Fibroblast of peridontal ligament (primary cell): ENCODE measurements at regions not wholly inside any gene's neighbourhood (a gene's known extent, or its start where the extent isn't known, plus 50 kb on each side); places are given as distances from the start of the nearest gene placed in this dataset.
A peak's percentile ranks its signal among the peaks of the same experiment; 100 is the strongest.
"Not testable (repeated sequence)": the region's sequence is repeated elsewhere in the genome, so short reads cannot be mapped to it uniquely, and the experiment has no call there.

Source experiments
- DNase-seq: peaks from one replicate; pipeline ENCODE4 v3.0.0-alpha.2; 2010; ENCODE audit errors: extremely low read depth

DNA sequence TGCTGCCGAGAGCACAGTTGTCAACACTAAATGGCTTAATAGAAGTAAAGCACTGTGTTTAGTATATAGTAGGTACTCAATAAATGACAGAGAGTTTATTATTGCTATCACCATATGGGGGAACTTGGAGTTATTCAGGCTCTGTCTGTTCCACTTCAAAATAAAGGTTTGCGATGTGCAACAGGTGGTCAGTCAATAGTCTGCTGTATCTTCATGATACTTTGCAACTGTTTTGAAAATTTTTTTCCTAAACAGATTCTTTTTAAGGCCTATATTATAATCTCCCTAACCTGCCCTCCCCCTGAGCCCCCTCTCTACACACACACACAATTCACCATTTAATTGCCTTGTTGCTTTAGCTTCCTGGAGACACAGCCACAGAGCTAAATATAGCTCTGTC, 164.7 kb upstream of the NR2F2 start:
- DNase-seq: no peak

DNA sequence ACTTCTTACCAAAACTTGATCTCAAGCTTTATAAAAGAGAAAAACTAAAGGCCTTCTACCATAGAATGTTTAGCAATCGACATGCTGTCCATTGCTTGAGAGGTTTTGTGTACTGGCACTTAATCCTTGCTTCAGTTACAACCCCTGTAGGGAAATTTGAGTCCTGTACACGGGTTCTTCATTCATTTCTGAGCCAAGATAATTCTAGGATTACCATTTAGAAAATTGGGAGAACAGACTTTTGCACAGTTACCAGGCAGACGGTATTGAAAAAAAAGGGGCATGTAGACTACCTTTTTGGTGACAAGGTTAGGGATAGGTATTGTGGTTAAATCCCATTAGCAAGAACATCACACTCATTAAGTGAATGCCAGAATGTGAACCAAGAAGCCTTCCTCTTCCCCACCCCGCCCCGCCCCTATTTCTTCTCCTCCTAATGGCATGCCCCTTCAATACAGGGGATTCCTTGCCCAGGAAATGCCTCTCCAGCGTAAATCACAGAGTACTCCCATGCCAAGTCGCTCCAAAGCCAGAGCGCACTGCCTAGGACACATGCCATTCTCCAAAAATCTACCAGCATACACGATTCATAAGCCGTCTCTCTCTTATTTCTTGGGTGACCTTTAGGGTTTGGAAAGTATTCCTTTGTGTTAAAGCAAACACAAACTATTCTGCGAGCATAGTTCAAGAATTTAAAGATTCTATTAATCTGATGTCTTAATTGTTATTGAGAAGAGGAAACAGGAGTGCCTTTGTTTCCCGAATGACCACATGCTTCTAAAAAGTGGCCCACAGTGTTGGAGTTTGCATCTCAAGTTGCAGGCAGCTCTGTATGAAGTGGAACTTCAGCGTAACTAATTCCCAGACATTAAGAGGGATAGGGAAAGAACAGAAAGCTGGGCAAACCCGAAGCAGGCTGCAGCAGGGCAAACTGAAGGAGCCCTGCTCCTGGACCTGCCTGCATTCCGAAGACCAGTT, 164.0 kb upstream of the NR2F2 start:
- no peak for DNase-seq

DNA sequence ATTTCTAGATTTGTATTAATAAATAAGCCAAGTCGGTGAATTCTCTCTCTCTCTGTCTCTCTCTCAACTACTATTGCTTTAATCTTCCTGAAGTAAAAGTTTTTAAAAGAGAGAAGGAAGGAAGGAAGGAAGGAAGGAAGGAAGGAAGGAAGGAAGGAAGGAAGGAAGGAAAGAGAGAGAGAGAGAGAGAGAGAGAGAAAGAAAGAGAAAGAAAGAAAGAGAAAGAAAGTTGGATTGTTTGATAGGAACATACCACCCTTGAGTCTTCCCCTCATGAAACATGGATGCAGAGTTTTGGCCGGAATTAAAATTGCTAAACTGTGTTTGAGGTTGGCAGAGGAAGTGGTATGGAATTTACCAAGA, 159.9 kb upstream of the NR2F2 start:
- not testable (repeated sequence) for DNase-seq

DNA sequence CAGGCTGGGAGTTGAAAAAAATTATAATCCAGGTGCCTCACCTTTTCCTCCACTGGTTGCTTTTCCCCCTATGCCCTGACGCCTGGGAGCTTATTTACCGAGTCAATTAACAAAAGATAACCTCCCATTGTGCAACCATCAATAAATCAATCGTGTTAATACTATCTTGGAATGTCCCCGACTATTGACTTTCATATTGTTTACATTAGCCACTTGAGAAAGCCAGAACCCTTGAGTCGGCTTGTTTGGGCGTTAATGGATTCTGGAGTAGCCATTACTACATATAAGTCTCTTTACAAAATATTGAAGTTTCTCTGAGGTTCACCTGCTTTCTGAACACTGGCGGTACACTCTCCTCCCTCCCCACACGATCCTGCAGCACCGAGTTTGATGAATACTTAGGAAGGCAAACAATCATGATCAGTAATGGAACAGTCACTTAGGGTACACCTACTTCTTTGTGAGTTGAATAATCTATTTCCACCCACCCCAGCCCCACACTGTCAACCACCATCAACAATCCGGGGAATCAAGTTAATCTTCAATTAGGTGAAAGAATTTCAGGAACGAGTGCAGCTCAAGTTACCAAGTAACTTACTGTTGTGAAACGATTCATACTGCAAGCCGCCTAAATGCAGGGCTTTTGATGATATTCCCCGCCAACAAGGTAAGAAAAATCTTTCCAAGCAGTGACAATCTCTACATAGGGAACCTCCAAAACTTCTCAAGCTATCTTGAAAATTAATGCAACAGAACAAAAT, 159.3 kb upstream of the NR2F2 start:
- no peak for DNase-seq

DNA sequence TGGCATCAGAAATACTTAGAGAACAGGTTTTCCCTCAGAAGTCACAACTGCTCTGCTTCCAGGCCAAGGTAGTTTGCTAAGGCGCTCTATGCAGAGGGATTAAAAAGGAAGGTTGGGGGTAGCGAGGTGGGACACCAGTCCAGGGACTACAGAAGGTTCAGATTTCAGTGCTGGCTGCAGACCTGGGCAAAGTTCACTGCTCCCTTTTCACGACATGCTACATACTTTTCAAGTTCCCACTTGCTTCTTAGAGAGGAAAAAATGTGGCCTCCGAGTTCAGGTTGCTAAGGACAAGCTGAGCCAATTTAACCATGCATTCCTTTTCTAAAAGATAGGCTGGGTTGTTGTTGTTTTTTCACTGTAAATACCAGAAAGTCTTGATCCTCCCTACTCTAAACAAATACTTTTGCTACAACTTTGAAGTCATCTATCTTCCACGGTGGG, 158.6 kb upstream of the NR2F2 start:
- no peak for DNase-seq

DNA sequence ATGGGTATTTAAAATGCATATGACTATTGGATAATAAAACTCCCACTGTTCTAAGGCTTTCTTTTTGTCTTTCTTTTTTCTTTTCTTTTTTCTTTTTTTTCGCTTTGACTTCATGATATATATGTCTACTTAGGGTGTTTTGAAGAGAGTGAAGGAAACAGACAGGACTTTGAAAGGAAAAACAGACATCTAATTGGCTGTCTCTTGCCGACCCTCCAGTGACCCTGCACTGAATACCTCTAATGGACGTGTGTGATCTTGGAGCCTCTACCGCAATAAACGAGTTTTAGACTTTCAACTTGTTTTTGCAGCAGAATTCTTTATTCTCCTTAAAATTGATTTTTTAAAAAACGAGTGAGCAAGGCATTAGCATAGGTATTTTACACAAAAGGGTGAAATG, 158.1 kb upstream of the NR2F2 start:
- no peak for DNase-seq

DNA sequence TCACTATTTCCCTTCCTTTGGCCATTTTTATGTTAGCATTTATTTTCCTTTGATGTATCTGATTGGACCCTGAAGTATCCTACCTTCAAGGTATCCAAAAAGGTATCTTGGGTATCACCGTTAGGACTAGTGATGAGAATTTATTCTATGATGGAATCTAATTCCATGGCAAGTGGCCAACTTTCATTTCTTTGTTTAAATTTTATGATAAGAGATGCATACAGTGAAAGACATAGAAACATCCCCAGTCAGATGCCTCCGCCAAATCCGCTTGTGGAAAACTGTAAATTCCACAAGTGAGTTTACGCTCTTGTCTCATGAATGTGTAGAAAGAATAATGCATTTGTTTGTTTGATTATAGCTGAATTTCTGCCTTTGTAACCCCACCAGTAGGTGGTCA, 153.7 kb upstream of the NR2F2 start:
- no peak for DNase-seq

DNA sequence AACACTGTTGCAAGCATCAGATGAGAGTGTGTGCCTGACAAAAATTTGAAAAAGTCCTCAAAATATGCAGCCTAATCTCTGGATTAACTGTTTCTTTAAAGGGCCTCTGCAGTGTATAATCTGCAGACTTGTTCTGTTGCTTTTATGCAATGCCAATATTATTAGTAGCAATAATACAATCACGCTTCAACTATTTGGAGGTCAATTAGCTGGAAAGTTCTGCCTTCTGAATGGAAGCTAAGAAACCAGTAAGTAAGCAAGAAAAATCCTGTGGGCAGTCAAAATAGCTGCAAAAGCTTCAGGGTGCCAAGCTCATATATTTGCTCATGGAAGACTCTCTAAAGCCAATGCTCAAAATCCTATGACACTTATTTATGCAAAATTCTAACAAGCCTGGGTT, 153.2 kb upstream of the NR2F2 start:
- DNase-seq: no peak

DNA sequence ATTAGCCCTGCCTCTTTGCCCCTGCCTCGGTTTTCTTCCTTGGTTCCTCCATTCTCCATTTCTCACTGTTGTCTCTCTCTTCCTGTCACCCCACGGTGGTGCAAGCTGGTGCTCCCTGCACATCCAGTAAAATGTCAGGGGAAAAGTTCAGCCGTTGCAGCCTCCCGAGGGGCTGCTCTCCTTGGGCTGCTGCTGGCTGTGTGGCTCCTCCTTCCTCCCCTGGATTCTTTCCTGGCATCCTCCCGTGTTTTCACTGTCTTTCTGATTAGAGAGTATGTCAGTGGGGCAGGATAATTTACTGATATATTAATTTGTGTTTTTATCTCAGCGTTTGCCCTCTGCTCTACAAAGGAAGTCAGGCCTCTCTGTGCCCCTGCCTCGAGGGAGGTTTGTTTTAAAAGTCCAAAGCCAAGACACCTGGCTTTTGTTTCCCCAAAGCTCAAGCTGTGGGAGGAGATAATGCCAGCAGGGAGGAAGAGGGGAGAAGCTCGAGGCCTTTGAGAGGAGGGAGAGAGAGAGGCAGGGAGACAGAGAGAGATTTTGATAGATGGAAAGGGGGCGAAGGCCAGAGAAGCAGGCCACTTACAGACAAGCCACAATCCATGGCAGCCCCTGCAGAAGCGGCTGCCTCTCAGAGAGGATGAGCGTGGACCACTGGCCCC, 150.3 kb upstream of the NR2F2 start:
- DNase-seq: no peak

DNA sequence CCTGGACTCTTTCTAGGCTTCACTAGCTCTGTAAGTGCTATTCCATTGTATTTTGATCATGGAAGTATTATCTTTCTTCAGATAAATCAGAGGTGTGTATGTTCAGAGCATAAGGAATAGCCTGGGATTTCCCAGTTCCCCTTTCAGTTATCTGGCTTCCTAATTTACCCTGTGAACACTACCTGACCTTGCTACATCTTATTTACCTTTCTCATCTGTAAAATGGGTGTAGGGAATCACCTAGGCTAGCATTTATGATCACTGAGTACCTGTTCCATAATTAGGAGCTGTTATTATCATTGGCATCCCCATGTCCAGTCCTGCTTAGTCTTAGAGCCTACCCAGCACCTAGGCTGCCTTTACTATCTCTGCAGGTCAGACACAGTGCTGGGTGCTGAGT, 149.3 kb upstream of the NR2F2 start:
- no peak for DNase-seq

DNA sequence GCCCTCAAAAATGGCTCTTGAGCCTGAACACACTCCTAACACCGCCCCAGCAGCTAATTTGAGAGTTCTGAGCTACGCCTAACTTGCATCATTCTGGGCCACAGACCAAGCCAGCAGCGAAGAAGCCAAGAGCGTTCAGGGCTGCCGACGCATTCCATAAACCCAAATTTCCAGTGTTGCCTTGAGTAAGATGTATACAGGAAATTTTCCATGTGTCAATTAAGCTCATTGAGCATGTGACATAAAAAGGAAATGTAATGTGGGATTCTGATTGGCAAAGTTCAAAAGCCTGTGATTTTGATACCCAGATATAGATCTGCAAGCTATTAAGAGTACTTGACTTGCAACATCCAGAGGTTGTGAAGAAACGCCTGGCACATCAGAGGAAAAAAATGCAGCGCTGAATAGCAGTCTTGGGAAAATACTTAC, 148.6 kb upstream of the NR2F2 start:
- DNase-seq: peak; percentile 99

DNA sequence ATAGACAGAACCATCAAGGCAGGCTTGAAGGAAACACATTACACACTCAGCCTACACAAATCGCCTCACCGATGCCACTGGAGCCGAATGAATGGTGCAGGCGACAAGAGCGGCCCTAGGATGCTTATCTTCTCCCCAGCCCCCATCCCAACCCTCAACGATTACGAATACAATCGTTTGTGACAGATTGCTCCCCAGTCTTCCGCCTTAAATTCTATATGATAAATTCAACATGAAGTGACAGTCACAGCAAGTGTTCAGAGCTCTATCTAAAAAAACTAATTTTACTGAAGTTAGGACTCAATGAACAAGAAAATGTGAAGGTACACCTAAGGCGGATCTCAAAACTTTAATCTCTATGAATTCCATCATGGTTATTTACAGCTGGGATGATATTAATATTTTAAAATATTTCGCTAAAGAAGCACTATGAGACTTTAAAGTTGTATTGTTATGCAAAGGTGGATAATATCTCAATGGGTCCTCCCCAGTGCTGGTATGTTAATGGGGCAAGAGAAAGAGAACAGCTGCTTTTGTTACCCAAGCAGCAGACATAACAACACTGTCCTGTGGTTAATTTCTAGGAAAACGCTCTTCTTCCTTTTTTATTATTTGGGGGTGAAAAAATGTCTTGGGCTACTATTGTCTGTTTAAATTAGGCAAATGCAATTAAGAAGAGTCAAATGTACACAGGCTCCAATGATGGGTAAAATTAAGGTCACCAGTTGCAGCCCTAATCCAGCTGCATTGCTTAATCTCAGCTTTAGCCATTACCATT, 147.6 kb upstream of the NR2F2 start:
- DNase-seq: no peak

DNA sequence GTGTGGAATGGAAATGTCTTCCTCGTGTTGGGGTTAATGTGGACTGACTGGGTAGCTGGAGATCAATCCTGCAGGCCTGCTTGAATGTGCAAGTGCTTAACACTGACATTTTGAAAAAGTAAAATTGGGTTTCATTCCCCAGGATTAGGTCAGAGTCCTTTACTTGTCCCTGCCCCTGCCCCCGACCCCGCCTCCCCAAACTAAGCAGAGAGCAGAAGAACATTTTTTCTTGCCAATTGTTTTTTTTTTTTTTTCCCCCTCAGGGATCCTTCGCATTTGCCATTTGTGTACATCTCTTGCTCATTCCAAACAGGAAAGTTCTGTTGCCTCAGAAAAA, 147.0 kb upstream of the NR2F2 start:
- no peak for DNase-seq

DNA sequence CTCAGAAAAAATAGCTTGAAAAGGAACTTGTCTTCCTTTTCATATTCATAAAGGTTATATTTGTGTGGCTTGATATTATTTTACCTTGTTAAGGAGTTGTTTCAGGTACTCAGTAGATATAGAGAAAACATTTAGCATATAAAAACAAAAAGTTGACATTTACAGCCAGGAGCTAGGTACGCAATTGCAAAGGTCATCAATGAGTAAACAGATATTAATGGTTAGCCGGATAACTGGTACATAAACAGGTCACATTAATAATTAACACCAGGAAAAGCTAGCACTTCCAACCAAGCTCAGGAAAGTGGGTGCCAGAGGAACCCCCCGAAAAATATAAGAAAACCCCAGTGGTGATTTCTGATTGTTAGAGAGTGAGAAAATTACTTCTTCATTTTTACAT, 146.6 kb upstream of the NR2F2 start:
- no peak for DNase-seq

DNA sequence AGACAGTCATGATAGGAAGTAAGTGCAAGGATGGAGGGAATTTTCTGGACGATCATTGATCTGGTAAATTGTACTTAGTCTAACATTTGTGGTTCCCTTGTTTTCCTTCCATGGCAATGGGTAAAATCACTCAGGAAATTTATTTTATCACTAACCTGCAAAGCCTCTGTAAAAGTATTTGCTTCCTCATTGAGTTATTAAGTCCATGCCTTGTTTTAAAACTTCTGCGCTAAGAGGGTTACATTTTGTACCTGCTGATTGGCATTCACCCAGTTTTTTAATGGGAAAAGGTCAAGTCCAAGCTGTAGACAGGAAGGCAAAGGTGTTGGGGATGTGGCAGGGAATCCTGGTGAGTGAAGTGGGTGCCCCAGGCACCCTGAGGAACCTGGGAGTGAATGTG, 146.2 kb upstream of the NR2F2 start:
- no peak for DNase-seq

DNA sequence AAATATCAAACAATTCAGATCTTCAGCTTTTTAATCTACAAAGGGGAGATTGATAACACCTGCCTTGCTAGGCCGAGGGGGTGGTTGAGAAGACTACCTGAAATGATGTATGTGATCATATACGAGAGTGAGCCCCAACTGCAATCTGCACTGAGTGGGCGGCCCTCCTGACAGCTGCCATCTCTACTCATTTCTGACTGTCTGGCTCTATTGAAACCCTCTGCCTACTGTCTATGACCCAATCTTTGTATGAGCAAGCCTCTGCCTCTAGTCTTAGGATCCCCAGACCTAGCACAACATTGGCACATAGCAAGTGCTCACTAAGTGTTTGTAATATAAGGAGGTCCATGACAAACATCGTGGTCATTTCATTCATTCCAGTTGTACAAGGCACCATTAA, 144.4 kb upstream of the NR2F2 start:
- no peak for DNase-seq

DNA sequence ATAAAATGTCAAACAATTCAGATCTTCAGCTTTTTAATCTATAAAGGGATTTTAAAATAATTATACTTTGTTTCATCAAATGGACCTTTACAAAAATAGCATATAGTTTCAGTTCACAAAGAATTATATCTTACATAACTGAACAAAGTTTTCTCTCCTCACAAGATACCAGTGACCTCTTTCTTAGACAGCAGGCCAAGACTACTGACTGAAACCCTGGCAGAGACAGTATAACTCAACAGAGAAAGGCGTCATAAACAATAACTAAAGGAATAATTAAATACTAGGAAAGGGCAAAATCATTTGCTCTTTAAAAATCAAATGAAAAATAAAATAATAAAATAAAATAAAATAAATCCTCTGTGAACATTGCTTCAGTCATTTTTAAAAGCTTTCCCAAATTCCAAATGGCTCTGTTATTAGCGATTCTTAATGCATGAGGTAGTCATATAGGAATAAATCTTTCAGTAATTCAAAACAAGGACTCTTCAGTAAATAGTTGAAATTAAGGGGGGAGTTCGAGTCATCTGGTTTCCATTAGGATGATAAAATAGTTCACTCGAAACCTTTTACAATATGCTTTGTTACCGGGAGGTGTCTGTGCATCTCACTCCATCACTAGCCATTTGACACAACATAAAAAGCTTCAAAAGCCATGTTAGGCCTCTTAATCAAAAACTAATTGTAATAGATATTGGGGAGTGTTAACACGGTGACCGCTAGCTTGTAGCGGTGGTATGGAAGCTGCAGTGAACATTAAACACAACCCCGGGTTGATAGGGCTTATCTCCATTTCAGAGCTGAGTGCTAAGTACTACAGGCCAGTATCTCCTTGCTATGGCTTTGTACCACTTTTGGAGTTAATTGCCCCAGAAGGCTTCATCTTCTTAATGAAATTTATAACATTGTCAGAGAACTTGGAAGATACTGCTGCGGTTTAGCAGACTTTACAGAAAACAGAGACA, 142.9 kb upstream of the NR2F2 start:
- no peak for DNase-seq

DNA sequence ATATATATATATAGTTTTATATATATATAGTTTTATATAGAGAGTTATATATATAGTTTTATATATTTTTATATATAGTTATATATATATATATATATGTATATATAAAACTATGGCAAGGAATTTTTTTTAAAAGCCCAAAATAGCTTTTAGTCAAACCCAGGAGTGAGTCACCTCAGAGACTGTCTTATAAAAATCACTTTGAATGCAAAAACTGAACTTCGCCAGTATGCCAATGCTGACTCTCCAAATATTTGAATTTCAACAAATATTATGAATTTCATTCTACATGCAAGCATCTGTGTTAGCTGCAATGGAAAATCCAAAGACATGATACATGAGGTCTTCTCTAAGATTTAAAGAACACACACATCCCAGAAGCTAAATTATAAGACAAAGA, 132.8 kb upstream of the NR2F2 start:
- no peak for DNase-seq

DNA sequence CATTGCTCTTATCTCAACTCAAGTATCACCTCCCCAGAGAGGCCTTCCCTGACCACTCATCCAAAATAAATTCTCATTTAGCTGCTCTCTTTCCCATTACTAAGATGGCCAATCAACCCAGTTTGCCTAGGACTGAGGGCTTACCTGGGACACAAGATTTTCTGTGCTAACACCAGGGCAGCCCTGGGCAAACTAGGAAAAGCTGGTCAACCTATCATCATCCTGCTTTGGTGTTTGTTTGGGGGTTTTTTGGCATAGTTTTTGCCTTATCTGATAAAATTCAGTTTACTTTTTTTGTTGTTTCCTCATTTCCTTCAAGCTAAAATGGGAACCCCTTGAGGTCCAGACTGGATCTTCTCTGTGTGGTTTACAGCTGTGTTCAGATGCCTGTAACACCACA, 131.4 kb upstream of the NR2F2 start:
- DNase-seq: no peak

DNA sequence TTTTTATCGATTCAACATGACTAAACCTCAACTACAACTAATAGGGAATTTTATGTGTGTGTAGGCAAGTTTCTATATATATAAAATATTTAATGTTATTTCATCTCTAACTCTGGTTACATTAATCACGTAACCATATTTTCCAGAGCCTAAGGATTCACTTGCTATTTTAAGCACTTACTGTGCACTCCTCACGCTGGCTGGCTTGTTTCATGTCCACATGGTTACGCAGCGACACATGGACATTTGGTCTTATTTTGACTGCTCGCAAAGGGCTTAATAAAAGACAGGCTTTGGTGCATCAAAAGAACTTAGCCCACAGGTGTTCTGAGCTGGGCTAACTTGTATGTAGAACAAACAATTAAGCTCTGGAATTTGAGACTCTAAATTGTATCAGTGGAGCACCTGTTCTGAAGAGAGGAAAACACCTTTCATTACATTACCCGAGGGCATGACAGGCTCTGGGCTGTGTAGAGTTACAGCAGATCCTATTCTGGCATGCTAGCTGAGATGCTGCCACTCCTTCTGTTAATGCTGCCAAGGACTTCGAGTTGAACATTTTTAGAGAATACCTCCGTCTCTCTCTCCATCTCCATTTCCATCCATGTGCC, 130.0 kb upstream of the NR2F2 start:
- DNase-seq: no peak
